Adrenal gland (tissue), 9 donors: ENCODE measurements at regions not wholly inside any gene's neighbourhood (a gene's known extent, or its start where the extent isn't known, plus 50 kb on each side); places are given as distances from the start of the nearest gene placed in this dataset.

Source experiments
- DNase-seq, 7 donors: peaks; one replicate each; pipeline ENCODE4 v3.0.0-alpha.2; 2019 to 2020
- H3K27ac ChIP-seq, 5 donors: fragments of 200-600 bp; sonication (generic) in 4 of 5; 1 replicate in 3 of 5; 2 replicates in 2 of 5; pipeline versions ENCODE4 v1.5.1 to v1.8.0; 2016 to 2020; ENCODE audit warnings: mild to moderate bottlenecking in 1 of 5
- H3K27me3 ChIP-seq: fragments of 200-600 bp; 2 replicates; pipeline ENCODE4 v1.8.0; 2021
- H3K36me3 ChIP-seq, 2 donors: fragments of 200-600 bp; replicated peaks in 1 of 2; 1 replicate in 1 of 2; 2 replicates in 1 of 2; pipeline versions ENCODE4 v1.5.1 to v1.8.0; 2018 to 2022
- H3K4me1 ChIP-seq, 2 donors: fragments of 200-600 bp; replicated peaks in 1 of 2; 1 replicate in 1 of 2; 2 replicates in 1 of 2; pipeline versions ENCODE4 v1.5.1 to v1.8.0; 2018 to 2021
- H3K4me3 ChIP-seq, 4 donors: fragments of 200-600 bp; sonication (generic) in 3 of 4; one replicate each; pipeline ENCODE4 v1.5.1; 2016 to 2018
- H3K9me3 ChIP-seq, 3 donors: fragments of 200-600 bp; sonication (generic) in 1 of 3; replicated peaks in 1 of 3; 1 replicate in 2 of 3; 2 replicates in 1 of 3; pipeline versions ENCODE4 v1.5.1 to v1.8.0; 2016 to 2021
- POLR2A ChIP-seq, 2 donors: fragments of 450-650 bp; IDR thresholded peaks; one replicate each; pipeline ENCODE4 v1.6.1; 2017; ENCODE audit warnings: antibody characterized with exemption in 2 of 2, mild to moderate bottlenecking in 2 of 2, moderate library complexity in 1 of 2
- WGBS, 4 donors: extraction: QIAGEN DNeasy Blood & Tissue Kit in 2 of 4; methylation state at CpG; one replicate each; pipeline versions ENCODE4 v1.1.5 to v1.1.7; 2013 to 2017; 5-methylcytosine and 5-hydroxymethylcytosine counted together
- intact Hi-C, 2 donors: fragments of 100-400 bp; cut with DNase I; formaldehyde crosslinking; loops; one replicate each; pipeline versions ENCODE4 v1.14.1 to v1.15.0; 2022 to 2023
- TF ChIP-seq, protein P1 (sequence below), 6 experiments: fragments of 450-650 bp in 4 of 6; fragments of 200-600 bp in 2 of 6; sonication (generic) in 1 of 6; IDR thresholded peaks; 1 replicate in 5 of 6; 2 replicates in 1 of 6; pipeline versions ENCODE4 v1.5.1 to v1.8.0; 2016 to 2021; ENCODE audit warnings: antibody characterized with exemption in 6 of 6, mild to moderate bottlenecking in 2 of 6, moderate library complexity in 1 of 6
- donor health status: healthy with polysubstance abuse.
- donor health status: Bipolar disorder and iron deficiency.
- donor health status: DM: yes; HTN: yes; CAD: no.
- donor health status: DM: no; HTN: no; CAD: no.
- donor health status: DM: no; HTN: no; CAD: no.

DNA sequence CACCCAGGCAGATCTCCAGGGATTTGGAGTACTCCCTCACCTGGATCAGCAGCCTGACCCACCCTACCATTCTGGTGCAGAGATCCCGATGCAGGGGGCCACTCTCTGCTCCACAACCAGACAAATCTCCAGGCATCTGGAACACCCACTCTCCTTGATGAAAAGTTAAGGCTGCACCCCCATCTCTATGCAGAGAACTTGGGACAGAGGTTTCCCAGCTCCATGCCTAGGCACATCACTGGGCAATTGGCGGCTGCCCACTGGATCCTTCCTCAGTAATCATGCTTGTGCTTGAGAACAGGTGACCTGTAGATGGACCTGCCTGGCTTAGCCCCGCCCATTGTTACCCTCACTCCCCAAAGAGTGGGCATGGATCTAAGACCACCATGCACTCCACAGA is 624.9 kb downstream of the CBLN2 start:
- no peak for DNase-seq
- Histone ChIP-seq H3K9me3 (no peaks in the 10 kb centered on the region), H3K4me3 (no peak overlapping the region), H3K36me3 (no peaks in the 10 kb centered on the region), H3K27me3 (no peaks in the 10 kb centered on the region), H3K4me1 (no peaks in the 10 kb centered on the region), H3K27ac (no peak overlapping the region)
- WGBS, 4 donors = 76 to 92% (median 79%) methylated on average over 2 to 3 of the region's 3 CpGs
- TF ChIP-seq, protein P1, sequence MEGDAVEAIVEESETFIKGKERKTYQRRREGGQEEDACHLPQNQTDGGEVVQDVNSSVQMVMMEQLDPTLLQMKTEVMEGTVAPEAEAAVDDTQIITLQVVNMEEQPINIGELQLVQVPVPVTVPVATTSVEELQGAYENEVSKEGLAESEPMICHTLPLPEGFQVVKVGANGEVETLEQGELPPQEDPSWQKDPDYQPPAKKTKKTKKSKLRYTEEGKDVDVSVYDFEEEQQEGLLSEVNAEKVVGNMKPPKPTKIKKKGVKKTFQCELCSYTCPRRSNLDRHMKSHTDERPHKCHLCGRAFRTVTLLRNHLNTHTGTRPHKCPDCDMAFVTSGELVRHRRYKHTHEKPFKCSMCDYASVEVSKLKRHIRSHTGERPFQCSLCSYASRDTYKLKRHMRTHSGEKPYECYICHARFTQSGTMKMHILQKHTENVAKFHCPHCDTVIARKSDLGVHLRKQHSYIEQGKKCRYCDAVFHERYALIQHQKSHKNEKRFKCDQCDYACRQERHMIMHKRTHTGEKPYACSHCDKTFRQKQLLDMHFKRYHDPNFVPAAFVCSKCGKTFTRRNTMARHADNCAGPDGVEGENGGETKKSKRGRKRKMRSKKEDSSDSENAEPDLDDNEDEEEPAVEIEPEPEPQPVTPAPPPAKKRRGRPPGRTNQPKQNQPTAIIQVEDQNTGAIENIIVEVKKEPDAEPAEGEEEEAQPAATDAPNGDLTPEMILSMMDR (IDR thresholded peaks at IDR 0.05) = no peak
- TF ChIP-seq POLR2A (IDR thresholded peaks at IDR 0.05) = no peak
- intact Hi-C loops = no loop called here

DNA sequence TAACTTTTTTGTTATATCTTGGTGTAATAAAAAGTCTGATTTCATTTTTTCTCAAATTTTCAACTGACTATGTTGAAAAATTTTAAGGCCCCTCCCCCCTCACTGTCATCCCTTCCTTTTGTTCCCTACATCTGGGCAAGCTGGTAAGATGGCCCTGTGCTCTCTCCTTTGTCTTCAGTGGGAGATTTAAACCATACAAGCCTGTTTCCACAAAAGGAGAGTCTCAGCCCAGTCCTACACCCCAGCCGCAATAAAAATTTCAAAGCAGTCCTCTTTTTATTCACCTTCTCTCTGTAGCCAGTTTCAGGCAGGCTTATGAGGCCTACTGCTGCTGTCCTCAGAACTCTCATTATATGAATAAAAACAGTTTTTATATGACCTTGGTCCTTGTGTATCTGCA is 630.5 kb downstream of the CBLN2 start:
- H3K4me1 ChIP-seq = no peaks in the 10 kb centered on the region
- no peak overlapping the region for H3K4me3 ChIP-seq
- WGBS, 4 donors = 83 to 95% (median 94%) methylated on average over 1 of the region's 1 CpG
- no peaks in the 10 kb centered on the region for H3K36me3 ChIP-seq
- H3K27ac ChIP-seq = no peak overlapping the region
- TF ChIP-seq, protein P1 (IDR thresholded peaks at IDR 0.05) = no peak
- TF ChIP-seq POLR2A (IDR thresholded peaks at IDR 0.05) = no peak
- no peak for DNase-seq
- intact Hi-C loops = no loop called here
- no peaks in the 10 kb centered on the region for H3K27me3 ChIP-seq
- no peaks in the 10 kb centered on the region for H3K9me3 ChIP-seq

DNA sequence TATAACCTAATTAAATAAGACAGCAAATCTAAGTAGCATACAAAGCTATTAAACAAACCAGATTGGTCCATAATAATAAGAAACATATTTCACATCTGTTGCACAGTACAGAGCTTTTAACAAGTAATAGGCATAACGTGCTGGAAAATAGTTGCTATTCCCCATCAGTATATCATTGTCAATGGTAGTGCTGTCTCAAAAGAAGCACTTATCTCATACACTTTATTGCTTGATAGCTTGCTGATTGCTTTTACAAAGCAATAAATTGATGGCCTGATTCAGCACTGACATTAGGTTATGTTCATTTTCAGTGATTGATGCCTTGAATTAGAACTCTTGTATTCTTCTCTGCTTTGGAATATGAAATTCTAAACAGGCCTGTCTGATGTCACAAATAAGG is 641.7 kb downstream of the CBLN2 start:
- H3K4me1 ChIP-seq = no peaks in the 10 kb centered on the region
- H3K27ac ChIP-seq = no peak overlapping the region
- H3K27me3 ChIP-seq = no peaks in the 10 kb centered on the region
- WGBS, 4 donors = 33 to 42% (median 36%) methylated on average over 1 of the region's 1 CpG
- DNase-seq = no peak
- intact Hi-C loops = no loop called here
- H3K4me3 ChIP-seq = no peak overlapping the region
- H3K9me3 ChIP-seq = no peaks in the 10 kb centered on the region
- H3K36me3 ChIP-seq = no peaks in the 10 kb centered on the region
- no peak for TF ChIP-seq POLR2A (IDR thresholded peaks at IDR 0.05)
- TF ChIP-seq, protein P1 (IDR thresholded peaks at IDR 0.05) = no peak

DNA sequence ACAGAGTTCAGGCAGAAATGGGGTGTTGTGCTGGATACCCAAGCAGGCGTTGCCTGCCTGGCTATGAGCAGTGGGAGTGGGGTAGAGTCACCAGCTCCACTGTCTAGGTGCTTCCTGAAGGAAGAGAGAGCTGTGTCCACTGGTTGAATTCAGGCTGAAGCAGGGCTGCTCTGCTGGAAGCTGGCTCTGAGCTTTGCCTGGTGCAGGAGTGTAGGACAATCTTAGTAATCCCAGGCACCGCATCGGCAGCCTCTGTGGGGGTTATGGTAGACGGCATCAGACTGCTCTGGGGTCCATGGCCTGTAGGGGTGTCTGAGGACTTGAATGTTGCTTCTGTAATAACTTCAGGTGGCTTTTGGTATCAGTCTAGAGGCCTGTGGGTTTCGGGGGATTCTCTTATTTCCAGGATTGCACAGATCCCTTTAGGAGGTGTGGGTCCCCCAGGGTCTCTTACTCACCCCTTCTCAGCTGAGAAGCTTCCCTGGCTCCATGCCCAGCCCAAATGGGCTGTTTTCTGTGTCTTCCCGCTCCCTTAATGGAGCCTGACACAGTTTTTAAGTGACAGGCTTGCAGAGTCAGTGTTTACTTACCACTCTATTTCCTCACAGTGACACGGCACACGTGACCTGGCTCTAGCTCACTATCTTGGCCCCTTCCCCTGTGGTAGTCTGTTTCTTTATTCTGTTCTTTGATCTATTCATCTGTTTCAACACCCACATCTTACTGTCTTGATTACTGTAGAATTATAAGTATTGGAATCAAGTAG is 644.3 kb downstream of the CBLN2 start:
- TF ChIP-seq, protein P1 (IDR thresholded peaks at IDR 0.05) = no peak
- TF ChIP-seq POLR2A (IDR thresholded peaks at IDR 0.05) = no peak
- Histone ChIP-seq H3K4me1 (no peaks in the 10 kb centered on the region), H3K4me3 (no peak overlapping the region), H3K9me3 (no peaks in the 10 kb centered on the region), H3K27me3 (no peaks in the 10 kb centered on the region), H3K27ac (no peak overlapping the region), H3K36me3 (no peaks in the 10 kb centered on the region)
- 51 to 61% (median 57%) methylated on average over 4 to 8 of the region's 8 CpGs for WGBS, 4 donors
- no peak for DNase-seq
- intact Hi-C loops = no loop called here
